Muscle of leg (tissue), 3 donors: ENCODE measurements at regions not wholly inside any gene's neighbourhood (a gene's known extent, or its start where the extent isn't known, plus 50 kb on each side); places are given as distances from the start of the nearest gene placed in this dataset.
A peak's percentile ranks its signal among the peaks of the same experiment; 100 is the strongest.
"Not testable (repeated sequence)": the region's sequence is repeated elsewhere in the genome, so short reads cannot be mapped to it uniquely, and the experiment has no call there.

Source experiments
- DNase-seq: peaks from one replicate; pipeline ENCODE4 v3.0.0; 2013
- H3K27ac ChIP-seq: one replicate; pipeline ENCODE4 v1.5.1; 2013; ENCODE audit warnings: mild to moderate bottlenecking, low read length, control low read depth
- H3K27me3 ChIP-seq: one replicate; pipeline ENCODE4 v1.6.1; 2013; ENCODE audit warnings: low read length; ENCODE audit not compliant: control insufficient read depth, insufficient read depth
- H3K36me3 ChIP-seq: one replicate; pipeline ENCODE4 v1.6.1; 2013; ENCODE audit warnings: low read length; ENCODE audit not compliant: control insufficient read depth, insufficient read depth
- H3K4me1 ChIP-seq: one replicate; pipeline ENCODE4 v1.6.1; 2013; ENCODE audit warnings: low read length; ENCODE audit not compliant: control insufficient read depth, insufficient read depth
- H3K4me3 ChIP-seq: one replicate; pipeline ENCODE4 v1.5.1; 2013; ENCODE audit warnings: low read length, control low read depth
- H3K9me3 ChIP-seq: replicated peaks from 2 replicates; pipeline ENCODE4 v1.6.1; 2013; ENCODE audit warnings: low read depth, low read length; ENCODE audit not compliant: control insufficient read depth
- WGBS: methylation state at CpG from one replicate; pipeline ENCODE4 v1.1.5; 2013; ENCODE audit warnings: missing lambda C conversion rate; ENCODE audit not compliant: insufficient coverage; 5-methylcytosine and 5-hydroxymethylcytosine counted together

DNA sequence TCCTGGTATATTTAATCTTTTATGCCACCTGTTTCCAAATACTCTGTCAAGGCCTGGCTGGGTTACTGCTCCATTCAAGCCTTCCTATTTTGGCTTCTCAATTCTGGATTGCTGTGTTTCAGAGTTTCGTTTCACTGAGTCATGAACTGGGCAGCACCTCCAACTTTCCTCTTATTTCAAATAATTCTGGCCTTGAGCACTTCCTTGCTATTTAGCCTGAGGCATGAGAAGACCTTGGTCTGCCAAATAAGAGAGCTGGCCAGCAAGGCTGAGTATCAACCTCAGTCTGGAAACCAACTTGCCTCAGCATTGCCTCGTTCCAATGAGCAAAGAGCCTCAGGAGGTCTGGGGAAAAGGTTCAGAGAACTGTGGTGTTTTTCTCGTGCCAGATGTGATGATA lies 66.6 kb downstream of the TNFAIP3 start:
- no peaks in the 10 kb centered on the region for H3K27me3 ChIP-seq
- H3K9me3 ChIP-seq = no peaks in the 10 kb centered on the region
- H3K4me1 ChIP-seq = peaks cover 2% of the 10 kb centered on the region
- H3K27ac ChIP-seq = peak overlapping the region; percentile 47
- no peak overlapping the region for H3K4me3 ChIP-seq
- peak; percentile 95 for DNase-seq
- 33% methylated on average over 2 of the region's 3 CpGs for WGBS
- H3K36me3 ChIP-seq = no peaks in the 10 kb centered on the region

DNA sequence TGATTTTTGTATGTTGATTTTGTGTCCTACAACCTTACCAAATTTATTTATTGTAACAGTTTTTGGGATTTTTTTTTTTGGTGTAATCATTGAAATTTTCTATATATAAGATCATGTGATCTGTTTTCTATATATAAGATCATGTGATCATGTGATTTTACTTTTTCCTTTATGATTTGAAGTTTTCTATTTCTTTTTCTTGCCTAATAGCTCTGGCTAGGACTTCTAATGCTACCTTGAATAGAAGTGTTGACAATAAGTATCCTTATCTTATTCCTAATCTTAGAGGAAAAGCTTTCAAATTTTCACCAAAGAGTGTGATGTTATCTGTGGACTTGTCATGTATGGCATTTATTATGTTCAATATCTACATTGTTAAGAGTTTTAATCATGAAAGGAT lies 69.7 kb downstream of the TNFAIP3 start:
- Histone ChIP-seq H3K4me1 (peaks cover 2% of the 10 kb centered on the region), H3K9me3 (no peaks in the 10 kb centered on the region), H3K4me3 (no peak overlapping the region), H3K27ac (no peak overlapping the region), H3K36me3 (no peaks in the 10 kb centered on the region), H3K27me3 (no peaks in the 10 kb centered on the region)
- DNase-seq = no peak

DNA sequence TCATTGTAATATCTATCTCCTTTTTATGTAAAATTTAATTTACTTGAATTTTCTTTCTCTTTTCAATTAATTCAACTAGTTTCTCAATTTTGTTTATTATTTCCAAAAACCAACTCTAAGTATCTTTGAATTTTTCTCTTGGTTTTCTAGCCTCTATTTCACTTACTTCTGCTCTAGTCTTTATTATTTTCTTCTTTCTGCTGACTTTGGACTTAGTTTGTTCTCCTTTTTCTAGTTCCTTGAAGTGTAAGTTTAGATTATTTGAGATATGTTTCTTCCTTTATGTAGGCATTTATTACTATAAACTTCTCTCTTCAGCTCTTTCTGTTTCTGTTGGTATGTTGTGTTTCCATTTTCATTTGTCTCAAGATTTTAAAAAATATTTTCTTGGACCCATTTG lies 70.8 kb downstream of the TNFAIP3 start:
- Histone ChIP-seq H3K4me3 (no peak overlapping the region), H3K9me3 (no peaks in the 10 kb centered on the region), H3K4me1 (peaks cover 2% of the 10 kb centered on the region), H3K27me3 (no peaks in the 10 kb centered on the region), H3K36me3 (no peaks in the 10 kb centered on the region), H3K27ac (no peak overlapping the region)
- DNase-seq = no peak

DNA sequence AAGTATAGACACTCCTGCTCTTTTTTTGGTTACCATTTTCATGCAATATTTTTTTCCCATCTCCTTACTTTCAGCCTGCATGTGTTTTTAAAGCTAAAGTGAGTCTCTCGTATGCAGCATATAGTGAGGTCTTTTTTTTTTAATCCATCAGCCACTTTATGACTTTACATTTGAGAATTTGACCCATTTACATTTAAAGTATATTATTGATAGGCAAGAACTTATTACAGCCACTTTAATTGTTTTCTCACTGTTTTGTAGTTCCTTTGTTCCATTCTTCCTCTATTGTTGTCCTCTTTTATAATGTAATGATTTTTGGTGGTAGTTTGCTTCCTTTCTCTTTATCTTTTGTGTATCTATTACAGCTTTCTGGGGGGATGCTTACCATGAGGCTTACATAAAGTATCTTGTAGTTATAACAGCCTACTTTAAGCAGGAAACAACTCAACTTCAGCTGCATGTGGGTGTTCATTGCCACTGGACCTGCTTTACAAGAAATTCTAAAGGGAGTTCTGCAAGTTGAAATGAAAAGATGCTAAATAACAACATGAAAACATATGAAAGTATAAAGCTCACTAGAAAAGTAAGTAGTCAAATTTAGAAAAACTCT lies 71.8 kb downstream of the TNFAIP3 start:
- H3K4me1 ChIP-seq = no peaks in the 10 kb centered on the region
- no CpG with 5 or more reads among the region's 1 CpG for WGBS

DNA sequence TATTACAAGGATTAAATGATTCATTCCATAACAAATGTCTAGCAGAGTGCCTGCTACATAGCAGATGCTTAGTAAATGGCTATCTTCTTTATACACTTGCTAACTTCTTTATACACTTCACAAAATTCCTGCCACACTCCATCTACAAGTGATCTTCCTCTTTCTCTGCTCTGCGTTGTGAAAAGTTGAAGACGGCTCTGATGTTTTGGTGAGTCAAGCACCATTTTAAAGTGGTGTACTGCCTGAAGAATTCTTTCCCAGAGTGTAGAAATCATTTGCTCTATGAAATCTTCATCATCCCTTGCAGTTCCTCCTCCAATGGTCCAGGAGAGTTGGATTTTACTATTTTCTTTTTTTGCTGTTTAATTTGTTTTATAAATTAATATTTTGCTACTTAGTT lies 74.9 kb downstream of the TNFAIP3 start:
- no peaks in the 10 kb centered on the region for H3K9me3 ChIP-seq
- H3K27ac ChIP-seq = no peak overlapping the region
- peaks cover 3% of the 10 kb centered on the region for H3K4me1 ChIP-seq
- H3K27me3 ChIP-seq = no peaks in the 10 kb centered on the region
- WGBS = no CpG with 5 or more reads among the region's 2 CpGs
- DNase-seq = no peak
- H3K36me3 ChIP-seq = no peaks in the 10 kb centered on the region
- no peak overlapping the region for H3K4me3 ChIP-seq

More for the DNA sequence above, 71.8 kb downstream of the TNFAIP3 start:
- Histone ChIP-seq H3K36me3 (no peaks in the 10 kb centered on the region), H3K9me3 (no peaks in the 10 kb centered on the region), H3K27ac (no peak overlapping the region), H3K4me3 (no peak overlapping the region), H3K27me3 (no peaks in the 10 kb centered on the region)
- no peak for DNase-seq

DNA sequence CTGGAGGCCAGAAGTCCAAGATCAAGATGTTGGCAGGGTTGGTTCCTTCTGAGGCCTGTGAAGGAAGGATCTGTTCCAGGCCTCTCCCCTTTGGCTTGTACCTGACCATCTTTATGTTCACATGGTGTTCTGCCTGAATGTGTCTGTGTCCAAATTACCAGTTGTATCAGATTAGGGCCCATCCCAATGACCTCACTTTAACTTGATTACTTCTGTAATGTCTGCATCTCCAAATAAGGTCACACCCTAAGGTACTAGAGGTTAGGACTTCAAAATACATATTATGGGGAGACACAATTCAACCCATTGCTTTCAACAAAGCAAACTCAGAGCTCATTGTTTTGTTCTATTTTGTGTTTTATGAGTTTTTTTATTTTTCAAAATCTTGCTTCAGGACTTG lies 75.7 kb downstream of the TNFAIP3 start:
- H3K9me3 ChIP-seq = no peaks in the 10 kb centered on the region
- no peaks in the 10 kb centered on the region for H3K36me3 ChIP-seq
- H3K27me3 ChIP-seq = no peaks in the 10 kb centered on the region
- no peak for DNase-seq
- no peak overlapping the region for H3K4me3 ChIP-seq
- no peak overlapping the region for H3K27ac ChIP-seq
- H3K4me1 ChIP-seq = peaks cover 3% of the 10 kb centered on the region

DNA sequence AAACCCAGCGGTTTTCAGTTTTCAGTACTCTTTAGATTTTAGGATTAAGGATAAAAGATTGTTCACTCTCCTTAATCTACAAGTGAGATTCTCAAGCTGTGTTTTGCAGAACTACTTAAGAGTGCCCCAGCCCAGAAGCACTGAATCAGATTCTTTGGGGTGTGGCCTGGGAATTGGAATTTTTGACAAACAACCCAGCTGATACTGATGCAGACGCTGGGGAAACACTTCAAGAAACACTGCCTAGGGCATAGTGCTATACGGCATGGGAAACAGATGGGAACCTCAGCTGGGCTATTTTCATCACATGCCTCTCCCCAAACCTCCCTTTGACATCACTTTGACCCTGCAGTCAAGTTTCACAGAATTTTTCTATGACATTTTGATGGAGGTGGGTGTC lies 77.3 kb downstream of the TNFAIP3 start:
- not testable (repeated sequence) for H3K27me3 ChIP-seq, DNase-seq, H3K4me1 ChIP-seq, H3K36me3 ChIP-seq, H3K4me3 ChIP-seq, H3K27ac ChIP-seq, H3K9me3 ChIP-seq
- WGBS = 0% methylated on average over 1 of the region's 3 CpGs

DNA sequence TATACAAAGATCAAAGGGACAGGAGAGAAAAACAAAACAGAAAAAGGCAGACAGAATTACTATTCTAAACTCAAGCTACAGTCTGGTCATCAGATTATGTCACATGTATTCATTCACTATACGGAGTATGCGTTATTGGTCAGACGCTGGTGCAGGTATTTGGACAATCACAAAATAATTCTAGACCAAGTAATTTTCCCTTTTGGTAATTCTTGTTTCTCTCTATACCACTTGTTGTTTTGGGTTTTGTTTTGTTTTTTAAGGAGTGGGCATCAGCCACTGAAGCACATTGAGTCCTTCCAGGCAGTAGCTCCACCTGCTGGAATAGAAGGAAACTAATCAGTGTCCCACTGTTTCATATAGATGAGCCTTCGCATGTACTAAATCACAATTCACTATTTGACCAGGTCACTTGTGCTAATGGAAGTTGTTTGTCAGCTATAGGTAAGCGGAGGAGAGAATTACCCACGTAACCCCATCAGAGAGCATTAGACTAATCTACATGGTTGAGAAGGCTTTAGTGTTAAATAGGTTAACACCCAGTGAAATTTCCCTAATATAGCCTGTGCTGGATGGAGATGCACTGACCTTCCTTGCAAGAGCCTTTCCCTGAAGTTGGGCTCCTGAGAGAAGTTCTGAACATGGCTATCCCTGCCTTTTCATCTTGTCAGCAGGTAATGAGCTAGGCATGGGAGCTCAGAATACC lies 77.9 kb downstream of the TNFAIP3 start:
- DNase-seq = peak; percentile 65
- no CpG with 5 or more reads among the region's 6 CpGs for WGBS
- Histone ChIP-seq H3K4me3 (no peak overlapping the region), H3K27me3 (no peaks in the 10 kb centered on the region), H3K4me1 (peaks cover 3% of the 10 kb centered on the region), H3K36me3 (no peaks in the 10 kb centered on the region), H3K27ac (no peak overlapping the region), H3K9me3 (no peaks in the 10 kb centered on the region)

DNA sequence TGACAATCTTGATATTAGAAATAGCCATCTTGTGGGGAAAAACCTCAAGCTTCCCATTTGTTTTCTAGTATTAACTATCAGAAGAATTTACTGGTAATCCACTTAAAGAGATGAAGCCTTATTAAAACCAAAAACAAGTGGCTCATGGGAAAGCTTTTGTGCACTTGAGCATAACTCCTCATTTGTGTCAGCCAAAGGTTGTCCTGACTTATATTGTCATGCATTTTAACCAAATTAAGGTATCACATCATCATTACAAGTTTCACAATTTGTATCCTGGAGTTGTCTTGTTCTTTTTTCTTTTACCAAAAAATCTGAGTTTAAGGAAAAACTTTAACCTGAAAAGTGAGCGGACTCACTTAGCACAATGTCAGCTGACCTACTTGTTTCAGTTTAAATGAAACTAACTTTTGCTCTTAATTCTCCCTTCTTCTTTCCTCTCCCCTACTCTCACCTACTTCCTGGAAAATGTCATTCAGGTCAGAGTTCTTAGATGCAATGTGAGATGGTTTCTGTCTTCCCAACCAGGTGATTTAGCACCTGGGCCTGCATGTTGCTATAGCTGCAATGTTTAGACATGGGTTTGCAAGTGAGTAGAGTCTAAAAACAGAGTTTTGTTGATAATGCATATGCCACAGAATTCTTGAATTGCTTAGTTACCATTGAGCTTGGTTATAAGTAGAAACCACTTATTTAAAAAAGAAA lies 82.8 kb downstream of the TNFAIP3 start:
- WGBS = no CpG with 5 or more reads among the region's 1 CpG
- Histone ChIP-seq H3K4me3 (no peak overlapping the region), H3K4me1 (no peaks in the 10 kb centered on the region), H3K9me3 (no peaks in the 10 kb centered on the region), H3K36me3 (no peaks in the 10 kb centered on the region), H3K27me3 (no peaks in the 10 kb centered on the region), H3K27ac (no peak overlapping the region)
- DNase-seq = no peak

DNA sequence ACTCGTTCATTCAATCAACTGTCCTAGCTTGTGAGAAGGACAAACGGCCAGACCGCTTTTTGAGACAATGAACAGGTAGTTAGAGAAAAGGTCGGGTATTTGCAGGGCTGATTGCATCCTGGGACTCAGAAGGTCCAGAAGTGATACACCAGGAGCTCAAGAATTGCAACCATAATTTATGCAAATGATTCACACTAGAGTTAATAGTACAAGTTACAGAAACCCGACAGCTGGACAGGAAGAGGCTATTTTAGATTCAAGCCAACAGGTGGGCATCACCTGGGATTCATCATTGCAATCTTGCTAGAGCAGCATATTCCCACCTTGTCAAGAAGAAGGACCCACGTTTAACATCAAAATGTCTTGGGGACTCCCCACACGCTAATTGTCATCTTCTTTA lies 83.5 kb downstream of the TNFAIP3 start:
- Histone ChIP-seq H3K27ac (no peak overlapping the region), H3K4me3 (no peak overlapping the region), H3K27me3 (no peaks in the 10 kb centered on the region), H3K36me3 (no peaks in the 10 kb centered on the region), H3K9me3 (no peaks in the 10 kb centered on the region), H3K4me1 (no peaks in the 10 kb centered on the region)
- no peak for DNase-seq
- WGBS = no CpG with 5 or more reads among the region's 7 CpGs
